KMS-11 (cell line): ENCODE measurements at regions not wholly inside any gene's neighbourhood (a gene's known extent, or its start where the extent isn't known, plus 50 kb on each side); places are given as distances from the start of the nearest gene placed in this dataset.

Source experiments
- H2AFZ ChIP-seq: fragments of 200-600 bp; sonication (generic); 2 replicates; pipeline ENCODE4 v1.6.1; 2016; ENCODE audit warnings: antibody characterized with exemption, mixed run types, low read depth
- H3K27ac ChIP-seq: fragments of 200-600 bp; sonication (generic); 2 replicates; pipeline ENCODE4 v1.6.1; 2016; ENCODE audit warnings: mild to moderate bottlenecking, mixed run types
- H3K27me3 ChIP-seq: fragments of 200-600 bp; sonication (generic); 2 replicates; pipeline ENCODE4 v1.6.1; 2017; ENCODE audit warnings: mild to moderate bottlenecking, low read depth, mixed run types, moderate library complexity; ENCODE audit not compliant: insufficient read depth
- H3K36me3 ChIP-seq: fragments of 200-600 bp; sonication (generic); 2 replicates; pipeline ENCODE4 v1.6.1; 2017; ENCODE audit warnings: mild to moderate bottlenecking, mixed run types; ENCODE audit not compliant: insufficient read depth
- H3K4me1 ChIP-seq: fragments of 200-600 bp; sonication (generic); 2 replicates; pipeline ENCODE4 v1.6.1; 2016; ENCODE audit warnings: mild to moderate bottlenecking, low read depth, mixed run types; ENCODE audit not compliant: poor library complexity, severe bottlenecking
- H3K4me2 ChIP-seq: fragments of 200-600 bp; sonication (generic); 2 replicates; pipeline ENCODE4 v1.7.0; 2016; ENCODE audit warnings: mild to moderate bottlenecking, mixed run types
- H3K4me3 ChIP-seq: fragments of 200-600 bp; sonication (generic); IDR thresholded peaks from 2 replicates; pipeline ENCODE4 v1.6.1; 2017; ENCODE audit warnings: low read depth, low read length, mixed read lengths; ENCODE audit not compliant: insufficient read depth
- H3K79me2 ChIP-seq: fragments of 200-600 bp; sonication (generic); 2 replicates; pipeline ENCODE4 v1.6.1; 2016; ENCODE audit warnings: low read depth, mixed run types; ENCODE audit not compliant: insufficient read depth
- H3K9ac ChIP-seq: fragments of 200-600 bp; sonication (generic); 2 replicates; pipeline ENCODE4 v1.6.1; 2016; ENCODE audit warnings: mild to moderate bottlenecking, mixed run types
- H4K20me1 ChIP-seq: fragments of 200-600 bp; sonication (generic); 2 replicates; pipeline ENCODE4 v1.6.1; 2016; ENCODE audit warnings: mild to moderate bottlenecking, mixed run types; ENCODE audit not compliant: insufficient read depth
- TF ChIP-seq, protein P1 (sequence below): fragments of 200-600 bp; sonication (generic); conservative IDR thresholded peaks from 2 replicates; pipeline ENCODE4 v1.6.1; 2017; ENCODE audit warnings: low read depth, mild to moderate bottlenecking, antibody characterized with exemption, low read length, moderate library complexity, mixed read lengths

GRCh38 chr17:56675876-56676660 lies 82.6 kb downstream of the NOG start:
- Histone ChIP-seq H3K79me2 (no peaks in the 10 kb centered on the region), H3K4me1 (peaks cover 34% of the 10 kb centered on the region), H3K36me3 (no peaks in the 10 kb centered on the region), H3K27me3 (peaks cover 21% of the 10 kb centered on the region; the same call in 1 of the 2 replicates), H3K4me2 (peak overlapping the region; percentile 55), H3K27ac (peak overlapping the region; percentile 13; the same call in 1 of the 2 replicates), H3K4me3 (no peak overlapping the region), H2AFZ (no peak overlapping the region), H3K9ac (no peak overlapping the region), H4K20me1 (no peaks in the 10 kb centered on the region)
- TF ChIP-seq, protein P1, sequence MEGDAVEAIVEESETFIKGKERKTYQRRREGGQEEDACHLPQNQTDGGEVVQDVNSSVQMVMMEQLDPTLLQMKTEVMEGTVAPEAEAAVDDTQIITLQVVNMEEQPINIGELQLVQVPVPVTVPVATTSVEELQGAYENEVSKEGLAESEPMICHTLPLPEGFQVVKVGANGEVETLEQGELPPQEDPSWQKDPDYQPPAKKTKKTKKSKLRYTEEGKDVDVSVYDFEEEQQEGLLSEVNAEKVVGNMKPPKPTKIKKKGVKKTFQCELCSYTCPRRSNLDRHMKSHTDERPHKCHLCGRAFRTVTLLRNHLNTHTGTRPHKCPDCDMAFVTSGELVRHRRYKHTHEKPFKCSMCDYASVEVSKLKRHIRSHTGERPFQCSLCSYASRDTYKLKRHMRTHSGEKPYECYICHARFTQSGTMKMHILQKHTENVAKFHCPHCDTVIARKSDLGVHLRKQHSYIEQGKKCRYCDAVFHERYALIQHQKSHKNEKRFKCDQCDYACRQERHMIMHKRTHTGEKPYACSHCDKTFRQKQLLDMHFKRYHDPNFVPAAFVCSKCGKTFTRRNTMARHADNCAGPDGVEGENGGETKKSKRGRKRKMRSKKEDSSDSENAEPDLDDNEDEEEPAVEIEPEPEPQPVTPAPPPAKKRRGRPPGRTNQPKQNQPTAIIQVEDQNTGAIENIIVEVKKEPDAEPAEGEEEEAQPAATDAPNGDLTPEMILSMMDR, result no peak

GRCh38 chr17:56676810-56677209 lies 83.3 kb downstream of the NOG start:
- no peak overlapping the region for H2AFZ ChIP-seq
- no peak overlapping the region for H3K9ac ChIP-seq
- no peaks in the 10 kb centered on the region for H4K20me1 ChIP-seq
- H3K4me3 ChIP-seq, result no peak overlapping the region
- H3K79me2 ChIP-seq, result no peaks in the 10 kb centered on the region
- H3K36me3 ChIP-seq, result no peaks in the 10 kb centered on the region
- peak overlapping the region; percentile 55 for H3K4me2 ChIP-seq
- TF ChIP-seq, protein P1, result no peak
- peaks cover 41% of the 10 kb centered on the region for H3K4me1 ChIP-seq
- peak overlapping the region; percentile 13; the same call in 1 of the 2 replicates for H3K27ac ChIP-seq
- peaks cover 21% of the 10 kb centered on the region; the same call in 1 of the 2 replicates for H3K27me3 ChIP-seq

DNA sequence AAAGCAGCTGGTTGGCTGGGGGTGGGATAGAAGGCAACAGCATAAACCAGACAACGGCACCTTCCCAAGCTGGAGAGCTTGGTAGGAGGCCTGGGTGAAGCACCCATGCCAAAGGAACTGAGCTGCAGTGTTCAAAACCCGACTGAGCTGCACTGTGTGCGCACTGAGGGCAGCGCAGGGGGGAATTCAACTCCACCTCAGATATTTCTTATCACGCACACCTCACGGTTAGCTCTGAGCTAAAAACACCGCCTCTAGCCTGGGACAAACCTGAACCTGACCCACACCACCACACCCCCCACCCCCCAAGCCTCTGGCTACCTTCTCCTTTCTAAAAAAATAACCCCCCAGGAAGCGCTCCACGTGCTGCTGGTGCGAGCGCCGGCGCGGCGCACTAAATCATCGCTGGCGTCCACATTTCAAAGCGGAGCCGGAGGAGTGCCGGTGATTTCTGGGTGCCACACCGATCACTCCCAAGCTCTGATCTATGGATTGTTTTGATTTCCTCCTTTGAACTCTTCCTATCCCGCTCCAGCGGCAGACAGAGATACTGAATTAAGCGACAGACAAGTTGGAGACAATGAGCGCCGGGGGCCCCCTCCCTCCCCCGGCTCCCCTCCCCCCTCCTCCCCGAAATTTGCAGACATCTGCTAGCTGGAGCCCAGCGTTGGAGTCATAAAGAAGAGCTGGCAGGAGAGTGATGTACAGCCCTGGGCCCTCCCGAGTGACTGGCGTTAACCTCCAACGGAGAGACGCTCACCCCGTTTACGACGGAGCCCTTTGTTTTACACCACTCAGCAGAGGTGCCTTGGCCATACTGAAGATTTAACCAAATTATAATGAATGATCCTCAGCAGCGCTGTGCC lies 85.0 kb downstream of the NOG start:
- peaks cover 57% of the 10 kb centered on the region for H3K4me1 ChIP-seq
- H2AFZ ChIP-seq, result no peak overlapping the region
- no peaks in the 10 kb centered on the region for H3K79me2 ChIP-seq
- H3K4me2 ChIP-seq, result no peak overlapping the region
- H4K20me1 ChIP-seq, result no peaks in the 10 kb centered on the region
- TF ChIP-seq, protein P1, result peak; percentile 9; the same call in 1 of the 2 replicates
- H3K4me3 ChIP-seq, result no peak overlapping the region
- H3K36me3 ChIP-seq, result no peaks in the 10 kb centered on the region
- peaks cover 18% of the 10 kb centered on the region; the same call in 1 of the 2 replicates for H3K27me3 ChIP-seq
- no peak overlapping the region for H3K27ac ChIP-seq
- no peak overlapping the region for H3K9ac ChIP-seq

GRCh38 chr17:56679115-56679776 lies 85.7 kb downstream of the NOG start:
- no peaks in the 10 kb centered on the region for H3K79me2 ChIP-seq
- H2AFZ ChIP-seq, result no peak overlapping the region
- no peaks in the 10 kb centered on the region for H4K20me1 ChIP-seq
- H3K27ac ChIP-seq, result no peak overlapping the region
- TF ChIP-seq, protein P1, result peak; percentile 17
- no peak overlapping the region for H3K9ac ChIP-seq
- H3K27me3 ChIP-seq, result peaks cover 18% of the 10 kb centered on the region; the same call in 1 of the 2 replicates
- H3K36me3 ChIP-seq, result no peaks in the 10 kb centered on the region
- no peak overlapping the region for H3K4me3 ChIP-seq
- H3K4me1 ChIP-seq, result peaks cover 57% of the 10 kb centered on the region
- H3K4me2 ChIP-seq, result no peak overlapping the region
